Effector CD8-positive, alpha-beta T cell (primary cell): ENCODE measurements at regions not wholly inside any gene's neighbourhood (a gene's known extent, or its start where the extent isn't known, plus 50 kb on each side); places are given as distances from the start of the nearest gene placed in this dataset.
"Not testable (repeated sequence)": the region's sequence is repeated elsewhere in the genome, so short reads cannot be mapped to it uniquely, and the experiment has no call there.

Source experiments
- DNase-seq: peaks from one replicate; lab custom pipeline; 2025; lab: John Stamatoyannopoulos, UW

GRCh38 chr5:117143406-117143805 lies 568.8 kb upstream of the SEMA6A start:
- no peak for DNase-seq

- DNase-seq, result no peak
Measured at GRCh38 chr5:117138523-117138922, 563.9 kb upstream of the SEMA6A start.

GRCh38 chr5:117135851-117136250 lies 561.2 kb upstream of the SEMA6A start:
- no peak for DNase-seq

GRCh38 chr5:117133198-117133597 lies 558.6 kb upstream of the SEMA6A start:
- no peak for DNase-seq

GRCh38 chr5:117131876-117132275 lies 557.3 kb upstream of the SEMA6A start:
- DNase-seq, result no peak

- DNase-seq, result no peak
Measured at GRCh38 chr5:117131048-117131679, 556.5 kb upstream of the SEMA6A start.

- no peak for DNase-seq
Measured at GRCh38 chr5:117118499-117118898, 543.9 kb upstream of the SEMA6A start.

- DNase-seq, result not testable (repeated sequence)
Measured at GRCh38 chr5:117117314-117117713, 542.7 kb upstream of the SEMA6A start.

- no peak for DNase-seq
Measured at GRCh38 chr5:117110548-117110947, 535.9 kb upstream of the SEMA6A start.

- no peak for DNase-seq
Measured at GRCh38 chr5:117107859-117108258, 533.2 kb upstream of the SEMA6A start.

GRCh38 chr5:117103703-117104102 lies 529.1 kb upstream of the SEMA6A start:
- no peak for DNase-seq

GRCh38 chr5:117102591-117102990 lies 528.0 kb upstream of the SEMA6A start:
- no peak for DNase-seq

GRCh38 chr5:117100176-117100575 lies 525.6 kb upstream of the SEMA6A start:
- no peak for DNase-seq

- no peak for DNase-seq
Measured at GRCh38 chr5:117098094-117098493, 523.5 kb upstream of the SEMA6A start.

- no peak for DNase-seq
Measured at GRCh38 chr5:117095346-117096332, 521.0 kb upstream of the SEMA6A start.

- no peak for DNase-seq
Measured at GRCh38 chr5:117094114-117094815, 519.6 kb upstream of the SEMA6A start.

- DNase-seq, result no peak
Measured at GRCh38 chr5:117093653-117094052, 519.0 kb upstream of the SEMA6A start.

GRCh38 chr5:117089001-117089400 lies 514.4 kb upstream of the SEMA6A start:
- DNase-seq, result no peak

- no peak for DNase-seq
Measured at GRCh38 chr5:117088176-117088575, 513.6 kb upstream of the SEMA6A start.

GRCh38 chr5:117084067-117084466 lies 509.4 kb upstream of the SEMA6A start:
- no peak for DNase-seq

GRCh38 chr5:117082977-117083376 lies 508.4 kb upstream of the SEMA6A start:
- DNase-seq, result no peak

GRCh38 chr5:117077142-117077541 lies 502.5 kb upstream of the SEMA6A start:
- DNase-seq, result no peak

- no peak for DNase-seq
Measured at GRCh38 chr5:117072439-117072838, 497.8 kb upstream of the SEMA6A start.
